Left hindlimb (tissue), 1 donor: ENCODE measurements at regions not wholly inside any gene's neighbourhood (a gene's known extent, or its start where the extent isn't known, plus 50 kb on each side); places are given as distances from the start of the nearest gene placed in this dataset.

Source experiments
- DNase-seq: peaks from one replicate; pipeline ENCODE4 v3.0.0-alpha.2; 2018

- DNase-seq: no peak
Measured at GRCh38 chr7:41163991-41164390, 538.9 kb downstream of the INHBA start.

GRCh38 chr7:41162612-41163011, 540.3 kb downstream of the INHBA start:
- DNase-seq: no peak

DNA sequence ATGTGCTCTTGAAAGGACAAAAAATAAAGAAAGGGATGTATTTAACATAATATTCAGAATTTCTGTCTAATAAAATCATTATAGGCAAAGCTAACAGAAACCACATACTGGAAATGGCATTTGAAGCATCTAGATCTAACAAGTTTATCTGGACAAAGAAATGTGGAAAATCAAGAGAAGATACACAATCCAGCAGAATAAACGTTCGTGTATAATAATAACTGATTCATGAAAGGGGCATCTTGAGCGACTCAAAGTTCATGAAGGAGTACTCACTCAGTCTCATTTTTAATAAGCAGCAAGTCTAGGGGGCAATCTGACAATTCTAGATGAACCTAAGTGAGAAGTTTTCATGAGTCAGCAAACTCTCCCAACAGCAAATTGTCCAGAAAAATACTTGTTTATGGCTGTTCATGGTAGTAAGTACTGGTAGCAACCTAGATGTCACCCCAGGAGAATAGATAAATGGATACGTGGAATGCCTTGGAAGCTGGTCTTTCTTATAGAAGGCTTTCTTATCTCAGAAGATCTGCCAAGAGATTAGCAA, 541.8 kb downstream of the INHBA start:
- no peak for DNase-seq

DNA sequence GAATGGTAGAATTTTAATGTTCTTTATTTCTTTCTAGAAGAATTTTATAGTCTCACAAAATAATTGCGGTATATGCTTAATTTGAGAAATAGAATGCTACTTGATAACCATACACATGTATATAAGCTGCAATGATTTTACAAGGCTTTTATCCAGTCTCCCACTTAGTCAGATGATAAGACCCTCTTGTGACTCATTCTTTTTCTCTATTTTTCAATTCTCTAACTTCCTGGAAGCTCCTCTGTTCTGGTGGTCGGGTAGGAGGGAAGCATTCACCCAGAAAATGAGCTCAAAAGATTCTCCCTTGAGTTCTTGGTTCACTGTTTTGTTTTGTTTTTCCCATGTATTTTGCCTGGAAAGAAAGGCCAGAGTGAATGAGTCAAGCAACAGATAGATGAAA, 546.6 kb downstream of the INHBA start:
- no peak for DNase-seq

GRCh38 chr7:41153268-41153667, 549.6 kb downstream of the INHBA start:
- DNase-seq: no peak

DNA sequence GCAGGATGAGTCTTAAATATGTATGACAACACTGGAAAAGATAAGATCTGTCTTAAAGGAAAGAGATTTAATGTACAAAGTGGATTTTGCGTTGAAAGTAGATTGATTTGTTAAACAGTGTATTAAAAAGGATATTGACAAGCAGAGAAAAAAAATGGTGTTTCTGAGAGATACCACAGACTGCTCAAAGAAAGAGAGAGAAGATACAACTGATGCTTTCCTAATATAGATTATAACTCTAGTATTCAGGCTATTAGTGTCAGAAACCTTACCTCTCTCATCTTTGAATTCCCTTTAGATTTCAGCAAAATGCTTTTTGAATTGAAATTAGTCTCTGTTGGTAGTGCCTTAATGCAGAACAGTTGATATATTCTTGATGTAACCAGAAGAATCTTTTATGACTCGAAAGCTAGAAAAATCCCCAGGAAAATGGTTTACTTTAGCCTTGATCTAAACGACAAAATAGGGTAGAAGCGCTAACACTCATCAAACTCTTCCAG, 550.7 kb downstream of the INHBA start:
- no peak for DNase-seq

GRCh38 chr7:41149576-41149975, 553.3 kb downstream of the INHBA start:
- DNase-seq: no peak

- DNase-seq: no peak
Measured at GRCh38 chr7:41148521-41148951, 554.4 kb downstream of the INHBA start.

- no peak for DNase-seq
Measured at GRCh38 chr7:41147606-41148485, 555.0 kb downstream of the INHBA start.

DNA sequence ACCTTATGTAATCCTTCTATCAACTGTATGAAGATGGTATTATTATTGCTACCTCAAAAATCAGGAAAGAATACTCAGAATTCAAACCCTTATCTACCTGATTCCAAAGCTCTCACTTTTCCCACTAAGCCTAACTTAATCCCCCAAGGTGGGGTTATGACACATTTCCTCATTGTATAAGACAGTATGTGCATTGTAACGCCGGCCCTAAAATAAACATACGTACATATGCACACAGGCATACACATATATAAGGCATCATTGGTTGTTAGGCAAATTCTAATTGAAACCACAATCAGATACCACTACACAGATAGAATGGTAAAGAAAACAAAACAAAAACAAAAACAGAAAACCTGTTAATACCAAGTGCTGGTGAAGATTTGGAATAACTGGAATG, 556.5 kb downstream of the INHBA start:
- DNase-seq: no peak

DNA sequence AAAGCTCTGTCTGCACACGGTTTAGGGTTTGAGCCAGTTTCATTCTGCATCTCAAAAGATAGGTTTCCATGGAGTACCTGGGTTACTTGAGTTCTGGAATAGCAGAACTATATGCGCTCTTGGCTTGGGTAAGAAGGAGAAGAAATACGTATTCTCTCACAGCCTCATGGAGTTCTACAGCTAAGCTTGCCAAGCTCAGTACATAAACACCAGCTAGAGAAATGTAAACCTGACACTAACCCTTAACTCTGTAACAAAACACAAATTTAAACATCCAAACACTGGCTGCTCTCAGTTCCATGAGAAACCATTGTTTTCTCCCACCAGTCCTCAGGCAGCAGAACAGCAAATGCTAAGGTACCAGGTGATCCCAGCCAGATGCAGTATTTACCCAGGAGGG, 557.2 kb downstream of the INHBA start:
- no peak for DNase-seq

- no peak for DNase-seq
Measured at GRCh38 chr7:41142904-41143473, 559.9 kb downstream of the INHBA start.

GRCh38 chr7:41139789-41140188, 563.1 kb downstream of the INHBA start:
- no peak for DNase-seq

GRCh38 chr7:41136551-41136950, 566.3 kb downstream of the INHBA start:
- DNase-seq: no peak

GRCh38 chr7:41135511-41135910, 567.4 kb downstream of the INHBA start:
- DNase-seq: no peak

DNA sequence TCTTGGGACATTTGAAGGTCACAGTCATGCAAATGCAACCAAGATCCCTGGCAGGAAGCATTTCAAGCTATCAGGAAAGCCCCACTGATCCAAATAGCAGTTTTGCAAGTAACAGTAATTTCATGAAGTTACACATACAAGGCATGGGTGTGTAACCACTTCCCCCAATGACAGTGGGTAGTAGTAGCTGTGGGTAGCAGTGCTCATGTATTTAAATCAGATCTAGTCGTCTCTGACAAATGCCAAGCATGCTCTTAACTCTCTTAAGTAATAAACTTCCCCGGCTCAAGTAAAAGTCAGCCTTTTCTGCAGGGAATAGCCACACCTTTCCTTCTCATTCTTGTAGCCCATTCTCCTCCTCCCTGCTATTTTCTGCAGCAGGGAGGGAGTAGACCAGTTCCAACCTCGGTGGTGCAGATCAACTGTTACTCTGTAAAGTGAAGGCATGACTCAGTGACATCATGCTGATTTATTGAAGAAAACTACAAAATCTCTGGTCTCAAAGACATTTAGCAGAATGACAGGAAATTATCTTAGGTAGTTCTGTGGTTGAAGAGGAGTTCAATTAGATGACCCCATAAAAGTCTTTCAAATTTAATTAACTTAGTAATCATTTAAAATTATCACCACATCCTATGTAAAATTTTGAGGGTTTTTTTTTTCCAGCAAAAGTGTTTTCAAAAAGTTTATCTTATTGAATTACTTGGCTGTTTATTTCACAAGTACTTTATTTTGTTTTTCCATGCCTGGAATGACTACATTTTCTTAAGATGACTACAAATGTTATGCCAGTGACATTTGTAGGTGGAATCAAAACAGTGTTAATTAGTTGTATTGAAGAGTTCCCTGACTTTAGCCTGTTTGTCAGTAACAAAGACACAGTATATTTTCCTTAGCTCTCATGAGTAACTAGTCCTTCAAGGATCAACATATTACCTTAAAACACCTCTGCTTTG, 568.3 kb downstream of the INHBA start:
- DNase-seq: no peak

DNA sequence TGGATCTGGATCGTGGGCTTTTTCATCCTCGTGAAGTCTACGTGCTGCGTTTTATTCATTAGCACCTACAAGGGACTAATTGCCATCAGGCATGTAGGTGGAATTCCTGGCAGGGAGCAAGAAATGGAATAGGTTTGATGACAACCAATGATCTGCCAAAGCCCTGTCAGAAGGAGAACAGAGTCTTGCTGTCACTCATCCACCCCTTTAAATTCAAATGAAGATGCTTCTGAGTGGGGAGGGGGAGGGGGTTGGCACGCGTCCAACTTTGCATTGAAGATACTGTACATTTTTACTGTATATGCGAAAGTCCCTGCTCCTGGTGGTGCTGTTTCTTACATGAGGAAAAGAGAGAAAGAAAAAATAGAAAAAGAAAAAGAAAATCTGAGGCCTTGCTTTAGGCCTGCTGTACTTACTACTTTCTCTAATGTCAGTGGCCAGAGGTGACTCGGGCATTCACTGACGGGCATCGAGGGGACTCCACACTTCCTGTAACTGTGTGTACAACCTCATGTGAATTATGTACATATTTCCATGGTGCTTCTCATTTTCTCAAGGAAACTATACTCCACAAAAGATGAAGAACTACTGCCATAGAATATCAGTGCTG, 569.1 kb downstream of the INHBA start:
- DNase-seq: no peak

- no peak for DNase-seq
Measured at GRCh38 chr7:41131956-41132355, 570.9 kb downstream of the INHBA start.

GRCh38 chr7:41130561-41131236, 572.2 kb downstream of the INHBA start:
- DNase-seq: no peak

GRCh38 chr7:41130086-41130485, 572.8 kb downstream of the INHBA start:
- no peak for DNase-seq

- no peak for DNase-seq
Measured at GRCh38 chr7:41125343-41125742, 577.5 kb downstream of the INHBA start.
